HG03280 (cell line): ENCODE measurements at regions not wholly inside any gene's neighbourhood (a gene's known extent, or its start where the extent isn't known, plus 50 kb on each side); places are given as distances from the start of the nearest gene placed in this dataset.
"Not testable (repeated sequence)": the region's sequence is repeated elsewhere in the genome, so short reads cannot be mapped to it uniquely, and the experiment has no call there.

Source experiments
- ATAC-seq: cut with Tn5 transposase; IDR thresholded peaks from one replicate; pipeline ENCODE4 v1.9.1; 2021; ENCODE audit warnings: mild to moderate bottlenecking, moderate library complexity; ENCODE audit not compliant: unreplicated experiment

DNA sequence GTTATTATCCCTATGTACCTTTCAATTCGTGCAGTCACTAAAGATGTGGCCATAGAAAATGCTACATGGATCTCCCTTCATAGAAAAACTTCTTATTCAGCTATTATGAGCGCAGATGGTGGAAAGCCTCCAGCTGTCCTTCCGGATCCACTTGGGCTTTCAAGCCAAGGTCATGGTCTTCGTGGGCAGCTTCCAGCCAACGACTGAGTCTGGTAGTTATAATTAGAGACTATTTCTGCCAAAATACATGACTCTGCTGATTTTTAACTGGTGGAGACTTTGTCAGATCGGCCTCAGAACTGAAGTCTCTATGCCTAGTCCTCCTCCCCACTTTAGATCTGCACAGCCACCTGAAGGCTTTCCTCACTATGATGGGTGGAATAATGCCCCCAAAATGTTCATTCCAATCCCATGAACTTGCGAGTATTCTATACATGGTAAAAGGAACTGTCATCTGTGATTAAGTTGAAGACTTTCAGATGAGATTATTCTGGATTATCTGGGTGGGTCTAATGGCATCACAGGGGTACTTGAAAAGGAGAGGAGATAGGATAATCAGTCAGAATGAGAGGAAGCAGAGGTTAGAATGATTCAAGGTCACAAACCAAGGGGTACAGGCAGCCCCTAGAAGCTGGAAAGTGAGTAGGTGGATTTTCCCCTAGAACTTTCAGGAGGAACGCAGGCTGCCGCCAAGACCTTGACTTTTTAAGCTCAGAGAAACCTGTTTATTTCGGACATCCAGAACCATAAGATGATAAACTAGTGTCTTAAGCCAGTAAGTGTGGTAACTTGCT lies 171.1 kb upstream of the CXCL13 start:
- no peak for ATAC-seq

- no peak for ATAC-seq
Observed at GRCh38 chr4:77437079-77437478, 168.5 kb upstream of the CXCL13 start.

DNA sequence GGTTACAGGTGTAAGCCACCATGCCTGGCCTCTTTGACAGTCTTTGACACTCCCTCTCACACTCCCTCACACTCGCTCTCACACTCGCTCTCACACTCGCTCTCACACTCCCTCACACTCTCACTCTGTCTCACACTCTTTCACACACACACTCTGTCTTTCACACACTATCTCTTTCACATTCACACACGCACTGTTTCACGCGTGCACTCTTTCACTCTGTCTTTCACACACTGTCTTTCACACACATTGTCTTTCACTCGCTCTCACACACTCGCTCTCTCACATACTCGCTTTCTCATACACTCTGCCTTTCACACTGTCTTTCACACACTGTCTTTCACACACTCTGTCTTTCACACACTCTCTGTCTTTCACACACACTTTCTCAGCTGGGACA lies 167.1 kb upstream of the CXCL13 start:
- no peak for ATAC-seq

DNA sequence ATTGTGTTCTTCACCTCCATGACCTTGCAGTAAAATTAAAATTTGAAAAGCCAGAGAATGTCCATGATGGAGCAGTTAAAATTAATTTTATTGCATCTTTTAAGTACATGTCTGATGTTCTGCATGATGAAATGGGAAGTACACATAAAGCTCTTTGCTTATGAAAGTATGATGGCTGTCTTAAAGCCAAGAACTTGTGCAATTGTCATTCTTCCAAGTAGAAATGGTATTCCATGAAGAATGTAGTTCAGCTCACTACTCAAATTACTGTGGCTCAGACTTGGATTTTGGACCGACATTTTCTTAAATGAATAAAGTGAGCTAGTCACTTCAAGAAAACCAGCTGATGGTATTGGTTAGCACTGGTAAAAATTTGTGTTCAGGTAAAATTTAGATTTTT lies 161.7 kb upstream of the CXCL13 start:
- no peak for ATAC-seq

DNA sequence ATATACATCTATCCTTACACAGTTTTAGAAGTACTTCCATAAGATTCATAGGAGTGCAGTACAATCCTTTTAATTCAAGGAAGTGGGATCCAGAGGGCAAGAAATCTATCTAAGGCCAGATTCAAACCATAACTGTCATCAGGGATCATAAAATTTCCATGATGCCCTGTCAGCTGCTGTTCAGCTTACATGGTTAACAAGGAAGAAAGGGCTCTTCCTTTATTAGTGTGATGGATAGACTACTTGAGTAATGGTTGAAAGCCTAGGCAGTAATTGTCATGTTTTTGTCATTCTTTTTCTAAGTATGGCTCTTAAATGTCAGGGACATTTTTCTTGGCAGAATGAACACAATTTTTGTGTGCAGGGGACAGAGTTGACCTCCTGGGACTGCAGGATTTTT lies 159.8 kb upstream of the CXCL13 start:
- no peak for ATAC-seq

DNA sequence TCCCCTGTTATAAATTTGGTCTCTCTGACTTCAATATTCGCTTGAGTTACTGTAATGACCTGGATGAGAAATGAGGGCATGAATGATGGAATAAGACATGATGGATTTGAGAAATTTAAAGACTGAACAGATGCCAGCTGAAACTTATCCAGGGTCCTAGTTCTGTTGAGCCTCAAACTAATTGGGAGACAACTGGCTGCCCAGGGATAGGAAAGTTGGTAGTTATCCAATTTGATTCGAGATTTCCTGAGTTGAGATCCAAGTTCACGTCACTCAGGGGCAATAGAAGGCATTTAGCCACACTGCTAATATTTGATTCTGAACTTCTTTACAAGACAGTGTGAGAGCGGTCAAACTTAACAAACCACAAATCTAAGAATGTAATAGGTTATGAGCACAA lies 159.0 kb upstream of the CXCL13 start:
- no peak for ATAC-seq

- no peak for ATAC-seq
Observed at GRCh38 chr4:77449171-77449570, 156.4 kb upstream of the CXCL13 start.

GRCh38 chr4:77450006-77450405 lies 155.6 kb upstream of the CXCL13 start:
- ATAC-seq: no peak

DNA sequence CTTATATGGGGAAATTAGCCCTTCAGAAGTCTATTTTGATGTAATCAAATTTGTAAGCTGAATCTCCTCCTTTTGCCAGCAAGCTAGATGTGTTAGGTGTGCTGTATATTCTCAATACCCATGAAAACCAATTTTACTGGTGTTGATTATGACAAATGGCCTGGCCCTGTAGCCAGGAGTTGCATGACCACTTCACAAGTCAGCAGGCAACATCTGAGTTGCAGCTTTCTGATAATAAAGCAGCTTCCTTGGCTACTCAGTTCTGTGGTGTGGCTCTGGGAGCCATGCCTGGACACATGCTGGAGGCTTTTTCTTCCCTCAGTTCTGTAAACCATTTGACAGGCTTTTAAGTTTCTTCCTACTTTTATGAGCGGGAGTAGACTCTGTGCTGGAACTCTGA lies 154.1 kb upstream of the CXCL13 start:
- ATAC-seq: no peak

DNA sequence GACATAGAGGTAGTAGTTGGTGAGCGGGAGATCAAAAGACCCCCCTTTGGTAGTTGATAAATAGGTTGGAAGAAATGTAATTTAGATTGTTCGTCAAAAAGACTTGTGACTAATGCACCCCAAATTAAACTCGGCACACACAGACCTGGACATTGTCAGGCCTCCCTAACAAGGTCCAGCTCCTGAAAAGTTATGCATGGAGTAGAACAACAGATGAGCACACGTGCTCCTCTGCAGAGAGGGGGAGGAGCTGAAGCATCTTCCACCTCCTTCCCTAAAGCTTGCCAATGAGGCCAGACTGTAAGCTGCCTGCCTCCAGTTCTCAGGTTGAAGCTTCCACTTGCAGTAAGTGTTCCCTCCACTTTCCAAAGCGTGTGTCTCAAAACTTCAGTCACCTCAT lies 153.5 kb upstream of the CXCL13 start:
- not testable (repeated sequence) for ATAC-seq

GRCh38 chr4:77453911-77454310 lies 151.7 kb upstream of the CXCL13 start:
- ATAC-seq: no peak

- no peak for ATAC-seq
Observed at GRCh38 chr4:77454858-77455257, 150.8 kb upstream of the CXCL13 start.

DNA sequence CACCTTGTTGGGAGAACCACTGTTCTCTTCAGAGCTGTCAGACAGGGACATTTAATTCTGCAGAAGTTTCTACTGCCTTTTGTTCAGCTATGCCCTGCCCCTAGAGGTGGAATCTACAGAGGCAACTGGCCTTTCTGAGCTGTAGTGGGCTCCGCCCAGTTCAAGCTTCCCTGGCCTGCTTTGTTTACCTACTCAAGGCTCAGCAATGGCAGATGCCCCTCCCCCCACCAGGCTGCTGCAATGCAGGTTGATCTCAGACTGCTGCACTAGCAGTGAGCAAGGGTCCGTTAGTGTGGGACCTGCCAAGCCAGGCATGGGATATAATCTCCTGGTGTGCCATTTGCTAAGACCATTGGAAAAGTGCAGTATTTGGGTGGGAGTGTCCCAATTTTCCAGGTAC lies 141.5 kb upstream of the CXCL13 start:
- ATAC-seq: not testable (repeated sequence)

DNA sequence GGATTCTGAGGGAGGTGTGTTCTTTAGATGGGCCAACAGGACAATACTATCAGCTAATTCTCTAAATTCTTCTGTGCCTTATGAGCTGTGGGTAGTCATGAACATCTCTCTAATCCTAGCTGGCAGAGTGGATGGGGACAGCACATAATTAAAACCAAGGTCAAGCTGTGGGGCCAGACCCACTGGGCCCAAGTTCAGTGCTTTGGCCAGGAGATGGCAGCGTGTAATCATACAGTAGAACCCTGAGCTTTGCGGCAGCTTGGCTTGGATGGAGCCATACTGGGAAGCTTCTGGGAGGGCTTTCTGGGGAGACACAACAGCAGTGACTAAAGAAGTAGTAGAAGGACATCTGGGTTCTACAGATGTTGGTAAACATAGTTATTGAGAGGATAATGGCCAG lies 140.3 kb upstream of the CXCL13 start:
- no peak for ATAC-seq

- ATAC-seq: no peak
Observed at GRCh38 chr4:77466430-77466829, 139.2 kb upstream of the CXCL13 start.

GRCh38 chr4:77471821-77472495 lies 133.7 kb upstream of the CXCL13 start:
- no peak for ATAC-seq

DNA sequence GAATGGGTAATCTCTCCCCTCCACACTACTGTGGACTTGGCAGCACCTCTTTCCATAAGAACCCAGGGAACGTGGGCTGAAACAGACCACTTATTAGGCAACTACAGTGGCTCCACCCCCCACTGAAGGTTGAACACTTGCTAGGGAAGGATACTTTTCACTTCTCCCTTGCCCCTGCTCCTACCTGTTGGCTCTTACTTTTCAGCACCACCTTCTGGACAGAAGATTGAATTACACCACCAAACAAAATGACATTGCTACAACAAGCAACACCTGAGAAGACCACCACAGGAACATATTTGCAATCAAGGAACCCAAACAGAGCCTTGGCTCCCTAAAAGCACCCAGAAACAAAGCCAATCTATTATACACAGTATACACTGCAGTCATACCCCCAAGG lies 132.1 kb upstream of the CXCL13 start:
- ATAC-seq: no peak

- ATAC-seq: no peak
Observed at GRCh38 chr4:77481856-77482255, 123.8 kb upstream of the CXCL13 start.

DNA sequence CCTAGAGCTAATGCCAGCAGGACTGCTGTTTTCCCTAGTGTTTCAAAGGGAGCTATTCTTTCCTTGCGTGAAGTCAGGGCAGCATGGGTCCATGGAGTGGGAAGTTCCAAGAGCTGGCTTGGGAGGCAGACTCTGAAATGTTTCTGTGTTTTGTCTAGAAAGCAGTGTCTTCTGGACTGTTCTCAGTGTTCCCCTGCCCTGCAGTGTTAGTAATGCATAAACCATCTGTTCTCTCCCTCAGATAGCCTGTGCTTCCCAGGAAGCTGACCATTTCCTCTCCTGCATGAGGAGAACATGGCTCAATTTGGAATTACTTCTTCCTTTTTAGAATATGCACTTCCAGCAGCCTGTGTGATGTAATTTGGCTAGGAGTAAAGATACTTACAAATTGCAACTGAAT lies 116.7 kb upstream of the CXCL13 start:
- ATAC-seq: no peak

GRCh38 chr4:77493120-77493752 lies 112.4 kb upstream of the CXCL13 start:
- no peak for ATAC-seq

GRCh38 chr4:77493829-77494551 lies 111.6 kb upstream of the CXCL13 start:
- no peak for ATAC-seq
